ENCODE measurements at regions not wholly inside any gene's neighbourhood (a gene's known extent, or its start where the extent isn't known, plus 50 kb on each side); places are given as distances from the start of the nearest gene placed in this dataset.

DNA sequence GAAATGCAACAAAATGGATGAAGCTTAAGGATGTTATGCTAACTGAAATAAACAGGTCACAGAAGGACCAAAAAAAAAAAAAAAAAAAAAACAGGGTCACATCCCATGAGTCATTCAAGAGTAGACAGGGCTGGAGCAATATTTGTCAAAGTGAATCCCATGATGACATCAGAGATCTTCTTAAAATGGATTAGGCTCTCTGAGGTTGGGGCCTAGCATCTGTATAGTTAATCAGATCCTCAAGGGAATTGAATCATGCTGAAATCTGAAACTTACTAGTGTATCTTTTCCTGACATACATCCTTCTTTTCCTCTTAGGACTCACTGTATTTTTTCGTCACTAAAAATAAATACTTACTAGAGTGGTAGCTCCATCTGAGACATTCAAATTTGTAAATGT is 380.6 kb upstream of the NXPH2 start:
- TF ChIP-seq POLR2AphosphoS5 (IDR thresholded peaks at IDR 0.05; ENCODE audit: control insufficient read depth, insufficient read depth, low read depth, low read length) (no peak), BRCA1 (IDR thresholded peaks at IDR 0.05) (no peak), BRCA1 (CRISPR knock-in tag; IDR thresholded peaks at IDR 0.05) (no peak), RERE (CRISPR knock-in tag; IDR thresholded peaks at IDR 0.05; ENCODE audit: borderline replicate concordance) (no peak), RAD21 (CRISPR knock-in tag; conservative IDR thresholded peaks at IDR 0.05 in 1 of 2, IDR thresholded peaks at IDR 0.05 in 1 of 2) (no peak), NFYB (IDR thresholded peaks at IDR 0.05; ENCODE audit: extremely low read depth, insufficient read length) (no peak), ZBTB1 (CRISPR knock-in tag; IDR thresholded peaks at IDR 0.05; ENCODE audit: borderline replicate concordance, low read depth) (no peak), SIN3A (IDR thresholded peaks at IDR 0.05; ENCODE audit: borderline replicate concordance in 2 of 2, control insufficient read depth in 1 of 2, low read depth in 2 of 2, low read length in 2 of 2) (no peak), POLR2A (conservative IDR thresholded peaks at IDR 0.05) (no peak)
- TF ChIP-seq, protein P1, sequence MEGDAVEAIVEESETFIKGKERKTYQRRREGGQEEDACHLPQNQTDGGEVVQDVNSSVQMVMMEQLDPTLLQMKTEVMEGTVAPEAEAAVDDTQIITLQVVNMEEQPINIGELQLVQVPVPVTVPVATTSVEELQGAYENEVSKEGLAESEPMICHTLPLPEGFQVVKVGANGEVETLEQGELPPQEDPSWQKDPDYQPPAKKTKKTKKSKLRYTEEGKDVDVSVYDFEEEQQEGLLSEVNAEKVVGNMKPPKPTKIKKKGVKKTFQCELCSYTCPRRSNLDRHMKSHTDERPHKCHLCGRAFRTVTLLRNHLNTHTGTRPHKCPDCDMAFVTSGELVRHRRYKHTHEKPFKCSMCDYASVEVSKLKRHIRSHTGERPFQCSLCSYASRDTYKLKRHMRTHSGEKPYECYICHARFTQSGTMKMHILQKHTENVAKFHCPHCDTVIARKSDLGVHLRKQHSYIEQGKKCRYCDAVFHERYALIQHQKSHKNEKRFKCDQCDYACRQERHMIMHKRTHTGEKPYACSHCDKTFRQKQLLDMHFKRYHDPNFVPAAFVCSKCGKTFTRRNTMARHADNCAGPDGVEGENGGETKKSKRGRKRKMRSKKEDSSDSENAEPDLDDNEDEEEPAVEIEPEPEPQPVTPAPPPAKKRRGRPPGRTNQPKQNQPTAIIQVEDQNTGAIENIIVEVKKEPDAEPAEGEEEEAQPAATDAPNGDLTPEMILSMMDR (IDR thresholded peaks at IDR 0.05 in 2 of 3, conservative IDR thresholded peaks at IDR 0.05 in 1 of 3; ENCODE audit: insufficient read depth in 2 of 3, low read depth in 1 of 3, low read length in 3 of 3) = no peak
